GM06990 (cell line): ENCODE measurements at regions not wholly inside any gene's neighbourhood (a gene's known extent, or its start where the extent isn't known, plus 50 kb on each side); places are given as distances from the start of the nearest gene placed in this dataset.

Source experiments
- DNase-seq: peaks from one replicate; pipeline ENCODE4 v3.0.0-alpha.2; 2011; ENCODE audit not compliant: insufficient read length; ENCODE audit errors: extremely low read depth
- H3K27me3 ChIP-seq: replicated peaks from 2 replicates; pipeline ENCODE4 v1.6.0; 2011; ENCODE audit warnings: low read length; ENCODE audit not compliant: control insufficient read depth, insufficient read depth
- H3K36me3 ChIP-seq: 2 replicates; pipeline ENCODE4 v1.5.1; 2011; ENCODE audit warnings: low read length; ENCODE audit not compliant: control insufficient read depth, insufficient read depth
- H3K4me3 ChIP-seq: replicated peaks from 2 replicates; pipeline ENCODE4 v1.5.1; 2011; ENCODE audit warnings: low read depth, mild to moderate bottlenecking, control low read depth, low read length
- TF ChIP-seq, protein P1 (sequence below): IDR thresholded peaks from 2 replicates; pipeline ENCODE4 v1.5.1; 2011; ENCODE audit warnings: low read length, control low read depth, mild to moderate bottlenecking, inconsistent platforms; ENCODE audit not compliant: insufficient read depth, poor library complexity, severe bottlenecking

DNA sequence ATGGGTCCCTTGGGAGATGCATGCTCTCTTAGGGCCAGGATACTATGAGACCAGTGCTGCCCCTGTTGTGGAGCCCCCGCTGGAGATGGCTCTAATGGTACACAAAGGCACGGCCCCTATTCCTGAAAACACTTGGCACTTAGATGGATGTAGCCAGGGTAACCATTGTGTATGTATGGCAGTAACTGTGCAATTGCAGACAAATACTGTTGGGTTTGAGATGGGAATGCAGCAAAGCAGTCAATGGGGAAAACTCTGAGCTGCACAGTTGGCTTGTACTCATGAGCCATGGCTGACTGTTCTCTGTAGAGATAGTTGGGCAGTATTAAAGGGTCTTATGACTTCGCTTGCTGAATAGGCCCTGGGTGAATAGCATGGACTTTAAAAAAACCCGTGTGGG, 67.9 kb upstream of the NPAP1 start:
- Histone ChIP-seq H3K27me3 (no peaks in the 10 kb centered on the region), H3K36me3 (no peaks in the 10 kb centered on the region), H3K4me3 (no peak overlapping the region)
- TF ChIP-seq, protein P1, sequence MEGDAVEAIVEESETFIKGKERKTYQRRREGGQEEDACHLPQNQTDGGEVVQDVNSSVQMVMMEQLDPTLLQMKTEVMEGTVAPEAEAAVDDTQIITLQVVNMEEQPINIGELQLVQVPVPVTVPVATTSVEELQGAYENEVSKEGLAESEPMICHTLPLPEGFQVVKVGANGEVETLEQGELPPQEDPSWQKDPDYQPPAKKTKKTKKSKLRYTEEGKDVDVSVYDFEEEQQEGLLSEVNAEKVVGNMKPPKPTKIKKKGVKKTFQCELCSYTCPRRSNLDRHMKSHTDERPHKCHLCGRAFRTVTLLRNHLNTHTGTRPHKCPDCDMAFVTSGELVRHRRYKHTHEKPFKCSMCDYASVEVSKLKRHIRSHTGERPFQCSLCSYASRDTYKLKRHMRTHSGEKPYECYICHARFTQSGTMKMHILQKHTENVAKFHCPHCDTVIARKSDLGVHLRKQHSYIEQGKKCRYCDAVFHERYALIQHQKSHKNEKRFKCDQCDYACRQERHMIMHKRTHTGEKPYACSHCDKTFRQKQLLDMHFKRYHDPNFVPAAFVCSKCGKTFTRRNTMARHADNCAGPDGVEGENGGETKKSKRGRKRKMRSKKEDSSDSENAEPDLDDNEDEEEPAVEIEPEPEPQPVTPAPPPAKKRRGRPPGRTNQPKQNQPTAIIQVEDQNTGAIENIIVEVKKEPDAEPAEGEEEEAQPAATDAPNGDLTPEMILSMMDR, result no peak
- DNase-seq, result no peak

DNA sequence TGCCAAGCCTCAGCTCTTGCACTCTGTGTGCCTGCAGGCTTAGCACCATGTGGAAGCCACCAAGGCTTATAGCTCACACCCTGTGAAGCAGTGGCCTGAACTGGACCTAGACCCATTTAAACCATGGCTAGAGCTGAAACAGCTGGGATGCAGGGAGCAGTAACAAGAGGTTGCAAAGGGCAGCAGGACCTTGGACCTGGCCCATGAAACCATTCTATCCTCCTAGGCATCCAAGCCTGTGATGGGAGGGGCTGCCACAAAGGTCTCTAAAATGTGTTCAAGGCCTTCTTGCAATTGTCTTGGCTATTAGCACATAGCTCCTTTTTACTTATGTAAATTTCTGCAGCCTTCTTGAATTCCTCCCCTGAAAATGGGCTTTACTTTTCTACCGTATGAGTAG, 57.9 kb upstream of the NPAP1 start:
- Histone ChIP-seq H3K4me3 (no peak overlapping the region), H3K36me3 (no peaks in the 10 kb centered on the region), H3K27me3 (no peaks in the 10 kb centered on the region)
- no peak for DNase-seq
- TF ChIP-seq, protein P1, result no peak

DNA sequence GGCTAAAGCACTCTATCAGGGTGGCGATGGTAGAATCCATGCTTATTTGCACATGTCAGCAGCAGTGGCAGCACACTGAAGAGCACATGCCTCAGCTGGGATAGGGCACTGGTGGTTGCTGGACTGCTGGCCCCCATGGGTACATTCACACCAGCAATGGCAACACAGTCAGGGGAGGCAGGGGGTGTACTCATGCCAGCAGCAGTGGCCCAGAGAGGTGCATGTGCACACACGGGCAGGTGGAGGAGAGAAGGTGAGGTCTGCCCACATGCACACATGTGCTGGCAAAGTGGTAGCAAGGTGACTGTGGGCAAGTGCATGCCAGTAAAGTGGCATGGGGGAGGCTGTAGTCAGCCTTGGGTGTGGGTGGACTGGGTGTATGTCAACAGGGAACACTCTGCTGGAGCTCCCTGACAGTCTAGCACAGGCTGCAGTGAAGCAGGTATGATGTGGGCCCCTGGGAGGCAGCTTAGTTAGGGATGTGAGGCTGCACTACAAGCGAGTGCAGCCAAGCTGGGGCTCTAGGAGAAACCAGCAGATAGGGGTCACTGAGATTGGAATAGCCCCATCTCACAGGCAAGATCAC, 53.9 kb upstream of the NPAP1 start:
- Histone ChIP-seq H3K4me3 (no peak overlapping the region), H3K27me3 (no peaks in the 10 kb centered on the region), H3K36me3 (no peaks in the 10 kb centered on the region)
- TF ChIP-seq, protein P1, result no peak
- DNase-seq, result no peak
